HS-5 (cell line): ENCODE measurements at regions not wholly inside any gene's neighbourhood (a gene's known extent, or its start where the extent isn't known, plus 50 kb on each side); places are given as distances from the start of the nearest gene placed in this dataset.

ENCODE experiments used
- DNase-seq: peaks from one replicate; pipeline ENCODE4 v3.0.0-alpha.2; 2012; ENCODE audit warnings: low read depth

- peak; percentile 13 for DNase-seq
These were observed 729.2 kb downstream of the DHX35 start for GRCh38 chr20:39691151-39691862.

- DNase-seq, result no peak
These were observed 714.8 kb downstream of the DHX35 start for GRCh38 chr20:39676857-39677391.

GRCh38 chr20:39676241-39676640 lies 714.1 kb downstream of the DHX35 start:
- DNase-seq, result no peak

- no peak for DNase-seq
These were observed 712.7 kb downstream of the DHX35 start for GRCh38 chr20:39674842-39675241.

GRCh38 chr20:39670988-39671387 lies 708.8 kb downstream of the DHX35 start:
- no peak for DNase-seq

- DNase-seq, result no peak
These were observed 707.5 kb downstream of the DHX35 start for GRCh38 chr20:39669659-39670058.

- no peak for DNase-seq
These were observed 705.9 kb downstream of the DHX35 start for GRCh38 chr20:39668038-39668437.

GRCh38 chr20:39661833-39662232 lies 699.7 kb downstream of the DHX35 start:
- peak; percentile 14 for DNase-seq

GRCh38 chr20:39660965-39661364 lies 698.8 kb downstream of the DHX35 start:
- no peak for DNase-seq

GRCh38 chr20:39660226-39660625 lies 698.1 kb downstream of the DHX35 start:
- no peak for DNase-seq

GRCh38 chr20:39658662-39659409 lies 696.7 kb downstream of the DHX35 start:
- DNase-seq, result no peak

- DNase-seq, result no peak
These were observed 692.0 kb downstream of the DHX35 start for GRCh38 chr20:39654171-39654570.

GRCh38 chr20:39651645-39652325 lies 689.6 kb downstream of the DHX35 start:
- no peak for DNase-seq

GRCh38 chr20:39646874-39647413 lies 684.8 kb downstream of the DHX35 start:
- DNase-seq, result no peak

- DNase-seq, result no peak
These were observed 683.0 kb downstream of the DHX35 start for GRCh38 chr20:39645131-39645530.

- no peak for DNase-seq
These were observed 681.1 kb downstream of the DHX35 start for GRCh38 chr20:39643292-39643691.

GRCh38 chr20:39641423-39641822 lies 679.3 kb downstream of the DHX35 start:
- DNase-seq, result no peak

GRCh38 chr20:39640147-39640546 lies 678.0 kb downstream of the DHX35 start:
- DNase-seq, result no peak

- no peak for DNase-seq
These were observed 676.6 kb downstream of the DHX35 start for GRCh38 chr20:39638731-39639130.

GRCh38 chr20:39633689-39634088 lies 671.5 kb downstream of the DHX35 start:
- DNase-seq, result no peak

- no peak for DNase-seq
These were observed 670.6 kb downstream of the DHX35 start for GRCh38 chr20:39632757-39633156.

- no peak for DNase-seq
These were observed 670.0 kb downstream of the DHX35 start for GRCh38 chr20:39632176-39632575.
